GM10266 (cell line): ENCODE measurements at regions not wholly inside any gene's neighbourhood (a gene's known extent, or its start where the extent isn't known, plus 50 kb on each side); places are given as distances from the start of the nearest gene placed in this dataset.

Source experiments
- DNase-seq: peaks from one replicate; pipeline ENCODE4 v3.0.0; 2012; ENCODE audit errors: extremely low spot score
- CTCF ChIP-seq: IDR thresholded peaks from 2 replicates; pipeline ENCODE4 v1.5.1; 2012; ENCODE audit warnings: mild to moderate bottlenecking, low read depth; ENCODE audit not compliant: control insufficient read depth, insufficient read depth; ENCODE audit errors: missing control alignments

GRCh38 chr6:139708337-139709199, 334.1 kb upstream of the CITED2 start:
- no peak for DNase-seq
- TF ChIP-seq CTCF: no peak

- no peak for TF ChIP-seq CTCF
Measured at GRCh38 chr6:139706912-139707311, 332.5 kb upstream of the CITED2 start.

GRCh38 chr6:139705284-139705683, 330.8 kb upstream of the CITED2 start:
- TF ChIP-seq CTCF: no peak
- no peak for DNase-seq

More at GRCh38 chr6:139706912-139707311, 332.5 kb upstream of the CITED2 start:
- no peak for DNase-seq

GRCh38 chr6:139703780-139704179, 329.3 kb upstream of the CITED2 start:
- DNase-seq: no peak
- TF ChIP-seq CTCF: no peak

- TF ChIP-seq CTCF: no peak
- no peak for DNase-seq
Measured at GRCh38 chr6:139702706-139703105, 328.3 kb upstream of the CITED2 start.

GRCh38 chr6:139701695-139702094, 327.2 kb upstream of the CITED2 start:
- DNase-seq: no peak
- TF ChIP-seq CTCF: no peak

GRCh38 chr6:139701003-139701402, 326.6 kb upstream of the CITED2 start:
- TF ChIP-seq CTCF: no peak
- no peak for DNase-seq
